B cell (primary cell): ENCODE measurements at regions not wholly inside any gene's neighbourhood (a gene's known extent, or its start where the extent isn't known, plus 50 kb on each side); places are given as distances from the start of the nearest gene placed in this dataset.

Experiments
- ATAC-seq: fragments of 200-7000 bp; cut with Tn5 transposase; one replicate; pipeline ENCODE4 v1.10.0; 2021; ENCODE audit warnings: low read depth, mild to moderate bottlenecking, moderate number of reproducible peaks, moderate library complexity
- CTCF ChIA-PET: fragments of 350-600 bp; sonication (Branson Sonifier 250); formaldehyde crosslinking; loops from one replicate; lab custom pipeline; 2021; ENCODE audit warnings: antibody characterized with exemption, inconsistent platforms; lab: Charles Lee
- POLR2A ChIA-PET: fragments of 350-600 bp; sonication (Branson Sonifier 250); formaldehyde crosslinking; loops from one replicate; lab custom pipeline; 2021; ENCODE audit warnings: antibody characterized with exemption; lab: Charles Lee
- DNase-seq: peaks from one replicate; pipeline ENCODE4 v3.0.0; 2013
- H2AFZ ChIP-seq: 2 replicates; pipeline ENCODE4 v1.6.1; 2012; ENCODE audit warnings: mild to moderate bottlenecking, low read depth, low read length; ENCODE audit not compliant: insufficient read depth, poor library complexity, severe bottlenecking
- H3K27ac ChIP-seq, 2 donors: 1 replicate in 1 of 2; 2 replicates in 1 of 2; pipeline ENCODE4 v1.5.1; 2012 to 2013; ENCODE audit warnings: low read length in 2 of 2, mild to moderate bottlenecking in 2 of 2, moderate library complexity in 1 of 2
- H3K27me3 ChIP-seq, 4 experiments: fragments of 200-600 bp in 1 of 4; sonication (generic) in 1 of 4; replicated peaks in 1 of 4; 1 replicate in 2 of 4; 2 replicates in 2 of 4; pipeline versions ENCODE4 v1.6.1 to v1.7.0; 2013 to 2016; ENCODE audit warnings: low read length in 3 of 4, mild to moderate bottlenecking in 2 of 4, mixed read lengths in 1 of 4, moderate library complexity in 1 of 4; ENCODE audit not compliant: insufficient read depth in 4 of 4, control insufficient read depth in 3 of 4; ENCODE audit errors: control extremely low read depth in 1 of 4
- H3K36me3 ChIP-seq, 2 experiments: replicated peaks in 1 of 2; 1 replicate in 1 of 2; 2 replicates in 1 of 2; pipeline versions ENCODE4 v1.6.1 to v1.7.1; 2013; ENCODE audit warnings: low read length in 1 of 2; ENCODE audit not compliant: insufficient read depth in 2 of 2, control insufficient read depth in 1 of 2; ENCODE audit errors: control extremely low read depth in 1 of 2, extremely low read depth in 1 of 2
- H3K4me1 ChIP-seq, 2 donors: fragments of 200-600 bp in 1 of 2; sonication (generic) in 1 of 2; 1 replicate in 1 of 2; 2 replicates in 1 of 2; pipeline versions ENCODE4 v1.5.1 to v1.6.1; 2013 to 2017; ENCODE audit warnings: low read length in 2 of 2; ENCODE audit not compliant: control insufficient read depth in 2 of 2, insufficient read depth in 2 of 2
- H3K4me2 ChIP-seq: replicated peaks from 2 replicates; pipeline ENCODE3; 2012; ENCODE audit warnings: mild to moderate bottlenecking, low read depth, low read length; ENCODE audit not compliant: poor library complexity, severe bottlenecking
- H3K4me3 ChIP-seq, 5 experiments: fragments of 200-600 bp in 1 of 5; sonication (generic) in 1 of 5; 1 replicate in 3 of 5; 2 replicates in 2 of 5; pipeline versions ENCODE4 v1.5.1 to v1.7.0; 2011 to 2016; ENCODE audit warnings: low read length in 4 of 5, mild to moderate bottlenecking in 4 of 5, low read depth in 2 of 5, control low read depth in 1 of 5, moderate library complexity in 1 of 5; ENCODE audit not compliant: insufficient read depth in 1 of 5; ENCODE audit errors: control extremely low read depth in 1 of 5, extremely low read depth in 1 of 5
- H3K79me2 ChIP-seq: fragments of 200-600 bp; sonication (generic); one replicate; pipeline ENCODE4 v1.6.0; 2016; ENCODE audit warnings: low read length; ENCODE audit not compliant: control insufficient read depth, insufficient read depth
- H3K9ac ChIP-seq: fragments of 200-600 bp; sonication (generic); 2 replicates; pipeline ENCODE4 v1.6.1; 2017; ENCODE audit warnings: mild to moderate bottlenecking, low read length, moderate library complexity
- H3K9me3 ChIP-seq, 3 donors: one replicate each; pipeline versions ENCODE4 v1.6.1 to v1.7.1; 2013; ENCODE audit warnings: low read length in 2 of 3; ENCODE audit not compliant: control insufficient read depth in 2 of 3, insufficient read depth in 1 of 3; ENCODE audit errors: control extremely low read depth in 1 of 3
- H4K20me1 ChIP-seq: 2 replicates; pipeline ENCODE4 v1.6.0; 2012; ENCODE audit warnings: mild to moderate bottlenecking, low read length; ENCODE audit not compliant: insufficient read depth, control insufficient read depth, poor library complexity, severe bottlenecking
- H3K27ac Mint-ChIP-seq: one replicate; pipeline ENCODE4 v1.8.0; 2021; ENCODE audit warnings: mixed read lengths
- H3K27me3 Mint-ChIP-seq: one replicate; pipeline ENCODE4 v1.8.0; 2021; ENCODE audit warnings: mixed read lengths
- H3K4me1 Mint-ChIP-seq: one replicate; pipeline ENCODE4 v1.8.0; 2021; ENCODE audit warnings: mixed read lengths
- H3K4me3 Mint-ChIP-seq: one replicate; pipeline ENCODE4 v1.8.0; 2021; ENCODE audit warnings: mixed read lengths
- H3K9me3 Mint-ChIP-seq: one replicate; pipeline ENCODE4 v1.8.0; 2022; ENCODE audit warnings: mixed read lengths; ENCODE audit not compliant: insufficient read depth
- EZH2 ChIP-seq: IDR thresholded peaks from 2 replicates; pipeline ENCODE4 v1.6.1; 2012; ENCODE audit warnings: borderline replicate concordance, low read depth, mild to moderate bottlenecking, moderate library complexity, low read length; ENCODE audit not compliant: insufficient read depth, poor library complexity, severe bottlenecking
- WGBS: methylation state at CpG from one replicate; pipeline ENCODE4 v1.1.5; 2013; ENCODE audit warnings: missing lambda C conversion rate; ENCODE audit not compliant: insufficient coverage; 5-methylcytosine and 5-hydroxymethylcytosine counted together
- intact Hi-C: fragments of 100-400 bp; cut with micrococcal nuclease; formaldehyde crosslinking; loops from one replicate; pipeline ENCODE4 v1.10.0; 2022
- TF ChIP-seq, protein P1 (sequence below): fragments of 200-600 bp; IDR thresholded peaks from one replicate; pipeline ENCODE4 v1.8.0; 2022; ENCODE audit warnings: antibody characterized with exemption, mild to moderate bottlenecking

DNA sequence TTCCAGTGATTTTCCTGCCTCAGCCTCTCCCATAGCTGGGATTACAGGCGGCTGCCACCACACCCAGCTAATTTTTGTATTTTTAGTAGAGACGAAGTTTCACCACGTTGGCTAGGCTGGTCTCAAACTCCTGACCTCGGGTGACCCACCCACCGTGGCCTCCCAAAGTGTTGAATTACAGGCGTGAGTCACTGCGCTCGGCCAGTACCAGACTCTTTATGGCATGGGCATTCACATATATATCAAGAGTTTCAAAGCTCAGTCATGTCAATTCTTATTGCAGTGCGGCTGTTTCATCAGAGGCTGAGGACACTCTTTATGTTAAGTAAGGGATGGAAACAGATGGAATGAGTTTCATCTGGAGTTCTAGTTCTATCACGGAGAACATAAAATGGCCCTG is 315.2 kb upstream of the CDH6 start:
- peaks cover 2% of the 10 kb centered on the region for H3K9me3 Mint-ChIP-seq
- intact Hi-C loops = no loop called here
- TF ChIP-seq, protein P1, sequence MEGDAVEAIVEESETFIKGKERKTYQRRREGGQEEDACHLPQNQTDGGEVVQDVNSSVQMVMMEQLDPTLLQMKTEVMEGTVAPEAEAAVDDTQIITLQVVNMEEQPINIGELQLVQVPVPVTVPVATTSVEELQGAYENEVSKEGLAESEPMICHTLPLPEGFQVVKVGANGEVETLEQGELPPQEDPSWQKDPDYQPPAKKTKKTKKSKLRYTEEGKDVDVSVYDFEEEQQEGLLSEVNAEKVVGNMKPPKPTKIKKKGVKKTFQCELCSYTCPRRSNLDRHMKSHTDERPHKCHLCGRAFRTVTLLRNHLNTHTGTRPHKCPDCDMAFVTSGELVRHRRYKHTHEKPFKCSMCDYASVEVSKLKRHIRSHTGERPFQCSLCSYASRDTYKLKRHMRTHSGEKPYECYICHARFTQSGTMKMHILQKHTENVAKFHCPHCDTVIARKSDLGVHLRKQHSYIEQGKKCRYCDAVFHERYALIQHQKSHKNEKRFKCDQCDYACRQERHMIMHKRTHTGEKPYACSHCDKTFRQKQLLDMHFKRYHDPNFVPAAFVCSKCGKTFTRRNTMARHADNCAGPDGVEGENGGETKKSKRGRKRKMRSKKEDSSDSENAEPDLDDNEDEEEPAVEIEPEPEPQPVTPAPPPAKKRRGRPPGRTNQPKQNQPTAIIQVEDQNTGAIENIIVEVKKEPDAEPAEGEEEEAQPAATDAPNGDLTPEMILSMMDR = no peak
- TF ChIP-seq EZH2 = no peak
- no peak overlapping the region for H3K9ac ChIP-seq
- WGBS = 100% methylated on average over 4 of the region's 10 CpGs
- no peaks in the 10 kb centered on the region for H3K79me2 ChIP-seq
- H3K27ac Mint-ChIP-seq = no peak overlapping the region
- no peaks in the 10 kb centered on the region for H3K4me1 Mint-ChIP-seq
- H3K36me3 ChIP-seq = no peaks in the 10 kb centered on the region
- H3K4me2 ChIP-seq = no peak overlapping the region
- no peak overlapping the region for H3K4me3 Mint-ChIP-seq
- POLR2A ChIA-PET = no interaction called here
- ATAC-seq = no peak
- H3K27me3 ChIP-seq = no peaks in the 10 kb centered on the region
- no peaks in the 10 kb centered on the region for H4K20me1 ChIP-seq
- H3K9me3 ChIP-seq = peaks cover 0 to 7% (median 0%) of the 10 kb centered on the region in 3 donors
- H3K4me1 ChIP-seq = no peaks in the 10 kb centered on the region
- H3K27me3 Mint-ChIP-seq = no peaks in the 10 kb centered on the region
- DNase-seq = no peak
- H3K4me3 ChIP-seq = no peak overlapping the region
- H2AFZ ChIP-seq = no peak overlapping the region
- CTCF ChIA-PET = no interaction called here
- no peak overlapping the region for H3K27ac ChIP-seq

DNA sequence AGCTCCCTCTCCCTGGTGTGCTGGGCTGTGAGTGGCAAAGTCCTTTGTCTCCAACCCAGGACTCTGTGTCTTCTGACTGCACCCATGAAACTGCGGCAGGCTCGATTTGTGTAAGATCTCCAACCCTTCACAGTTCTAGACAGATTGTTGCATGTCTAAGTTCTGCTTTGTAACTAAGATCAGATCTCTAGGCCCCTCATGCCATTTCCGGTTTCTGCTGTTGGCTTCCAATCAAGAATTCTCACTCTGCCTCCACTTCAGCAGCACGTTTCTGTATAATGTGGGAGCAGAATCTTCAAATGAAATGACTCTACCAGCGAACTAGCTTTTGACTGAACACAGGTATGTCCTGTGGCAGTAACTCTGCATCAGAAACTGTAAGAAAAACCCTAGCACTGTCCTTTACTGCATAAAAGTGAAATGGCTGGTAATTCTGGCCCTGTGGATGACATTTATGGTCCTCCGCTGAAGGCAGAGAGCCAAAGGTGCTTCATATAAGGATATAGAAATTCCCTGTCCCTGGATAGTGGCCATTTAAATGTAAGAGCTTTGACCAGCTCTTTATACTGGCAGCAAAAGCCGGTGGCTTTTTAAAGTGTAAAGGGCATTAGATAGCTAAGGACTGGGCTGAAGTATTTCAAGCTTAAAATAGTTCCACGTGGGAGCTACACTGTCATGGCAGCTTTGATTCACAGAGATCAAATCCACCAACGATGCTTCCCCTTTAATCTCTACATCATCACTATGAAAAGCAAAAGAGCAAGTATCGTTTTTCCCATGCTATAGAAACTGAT is 319.0 kb upstream of the CDH6 start:
- DNase-seq (no peak), ATAC-seq (no peak)
- no peak overlapping the region for H3K4me3 ChIP-seq
- H3K4me3 Mint-ChIP-seq = no peak overlapping the region
- H3K27ac ChIP-seq = no peak overlapping the region
- peaks cover 0 to 7% (median 0%) of the 10 kb centered on the region in 3 donors for H3K9me3 ChIP-seq
- ChIA-PET POLR2A (no interaction called here), CTCF (no interaction called here)
- H3K27me3 ChIP-seq = no peaks in the 10 kb centered on the region
- no peak overlapping the region for H3K4me2 ChIP-seq
- no peak overlapping the region for H3K27ac Mint-ChIP-seq
- no peak overlapping the region for H3K9ac ChIP-seq
- 75% methylated on average over 4 of the region's 10 CpGs for WGBS
- no peaks in the 10 kb centered on the region for H3K4me1 Mint-ChIP-seq
- no peak overlapping the region for H2AFZ ChIP-seq
- peaks cover 2% of the 10 kb centered on the region for H3K9me3 Mint-ChIP-seq
- TF ChIP-seq EZH2 = no peak
- TF ChIP-seq, protein P1 = no peak
- H4K20me1 ChIP-seq = no peaks in the 10 kb centered on the region
- H3K36me3 ChIP-seq = no peaks in the 10 kb centered on the region
- H3K4me1 ChIP-seq = no peaks in the 10 kb centered on the region
- H3K79me2 ChIP-seq = no peaks in the 10 kb centered on the region
- H3K27me3 Mint-ChIP-seq = no peaks in the 10 kb centered on the region
- intact Hi-C loops = no loop called here
